Stimulated activated memory B cell treated with anti-CD40 and anti-IgM and Interleukin-4, amounts not matched to agents 10 μg/mL and 1 μg/mL and 100 μg/mL, for 72 hours (primary cell): ENCODE measurements at regions not wholly inside any gene's neighbourhood (a gene's known extent, or its start where the extent isn't known, plus 50 kb on each side); places are given as distances from the start of the nearest gene placed in this dataset.

ENCODE experiments used
- ATAC-seq: fragments of 150-1000 bp; cut with Tn5 transposase; 2 replicates; pipeline ENCODE4 v1.10.0; 2021
- H3K27ac Mint-ChIP-seq: one replicate; pipeline ENCODE4 v1.8.0; 2022; ENCODE audit warnings: mild to moderate bottlenecking, mixed read lengths
- H3K27me3 Mint-ChIP-seq: one replicate; pipeline ENCODE4 v1.8.0; 2022; ENCODE audit warnings: mixed read lengths
- H3K36me3 Mint-ChIP-seq: one replicate; pipeline ENCODE4 v1.8.0; 2022; ENCODE audit warnings: mixed read lengths
- H3K4me1 Mint-ChIP-seq: one replicate; pipeline ENCODE4 v1.8.0; 2022; ENCODE audit warnings: mixed read lengths
- H3K4me3 Mint-ChIP-seq: one replicate; pipeline ENCODE4 v1.8.0; 2022; ENCODE audit warnings: mild to moderate bottlenecking, moderate library complexity, mixed read lengths
- H3K9me3 Mint-ChIP-seq: one replicate; pipeline ENCODE4 v1.8.0; 2022; ENCODE audit warnings: mixed read lengths

DNA sequence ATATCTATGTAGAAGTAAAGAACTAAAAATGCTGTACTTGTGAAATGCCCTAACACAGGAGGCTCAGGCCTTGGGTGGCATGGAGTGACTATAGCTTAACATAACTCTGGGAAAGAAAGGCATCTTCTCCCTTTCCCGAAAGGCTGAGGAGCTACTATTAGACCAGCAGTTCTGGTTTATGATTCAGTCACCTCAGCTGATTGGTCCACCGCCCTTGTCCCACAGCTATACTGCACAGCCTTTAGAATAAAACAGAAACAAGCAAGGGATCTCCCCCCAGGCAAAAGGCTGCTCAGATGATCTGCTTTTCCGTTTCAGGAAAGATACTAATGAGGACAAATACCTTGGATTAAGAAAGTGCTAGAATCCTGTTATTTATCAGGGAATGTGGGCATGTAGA, 171.3 kb downstream of the SNCA start:
- Mint-ChIP-seq H3K27me3 (peaks cover 19% of the 10 kb centered on the region), H3K9me3 (no peaks in the 10 kb centered on the region), H3K27ac (no peak overlapping the region), H3K36me3 (no peaks in the 10 kb centered on the region), H3K4me3 (no peak overlapping the region), H3K4me1 (no peaks in the 10 kb centered on the region)
- ATAC-seq: no peak

DNA sequence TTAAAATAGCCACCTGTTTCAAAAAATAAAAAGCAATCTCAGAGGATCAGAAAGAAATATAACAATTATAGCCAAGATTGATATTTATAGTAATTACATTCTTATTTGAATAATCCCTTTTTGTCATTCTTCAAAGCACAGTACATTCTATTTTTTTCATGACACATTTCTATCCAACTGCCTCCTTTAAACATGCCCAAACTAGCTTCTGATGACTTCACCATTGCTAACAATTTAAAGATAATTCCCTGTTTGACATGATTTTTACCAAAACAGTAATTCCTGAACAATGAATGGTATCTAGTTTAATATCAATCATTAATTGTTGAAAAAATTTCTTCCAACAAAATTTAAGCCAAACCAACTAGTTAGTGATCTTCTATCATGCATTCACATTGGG, 172.4 kb downstream of the SNCA start:
- no peak overlapping the region for H3K4me3 Mint-ChIP-seq
- no peak overlapping the region for H3K27ac Mint-ChIP-seq
- H3K27me3 Mint-ChIP-seq: peaks cover 8% of the 10 kb centered on the region
- no peaks in the 10 kb centered on the region for H3K4me1 Mint-ChIP-seq
- no peaks in the 10 kb centered on the region for H3K36me3 Mint-ChIP-seq
- H3K9me3 Mint-ChIP-seq: no peaks in the 10 kb centered on the region
- ATAC-seq: no peak

DNA sequence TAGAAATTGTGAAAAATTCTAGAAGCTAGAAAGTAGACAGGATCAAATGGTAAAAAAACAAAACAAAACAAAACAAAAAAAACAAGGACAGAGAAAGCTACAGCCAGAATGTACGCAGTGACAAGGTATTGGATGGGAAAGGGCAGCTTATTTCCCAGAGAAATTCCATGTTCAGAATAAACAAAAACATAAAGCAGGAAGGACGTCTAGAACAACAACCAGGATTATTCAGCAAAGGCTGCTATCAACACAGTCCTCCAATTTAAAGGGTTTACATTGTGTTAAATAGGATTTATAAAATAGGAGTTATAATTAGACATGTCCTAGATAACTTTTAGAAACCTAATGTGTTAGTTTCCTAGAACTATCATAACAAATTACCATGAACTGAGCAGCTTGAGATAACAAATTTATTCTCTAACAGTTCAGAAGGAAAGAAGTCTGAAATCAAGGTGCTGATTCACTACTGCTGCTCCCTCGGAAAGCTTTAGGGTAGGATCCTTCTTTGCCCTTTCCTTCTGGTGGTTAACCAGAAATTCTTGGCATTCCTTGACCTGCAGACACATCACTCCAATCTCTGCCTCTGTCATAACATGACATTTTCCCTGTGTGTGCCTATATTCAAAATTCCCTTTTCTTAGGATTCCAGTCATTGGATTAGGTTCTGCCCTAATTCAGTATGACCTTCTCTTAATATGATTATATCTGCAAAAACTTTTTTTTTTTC, 175.6 kb downstream of the SNCA start:
- Mint-ChIP-seq H3K9me3 (no peaks in the 10 kb centered on the region), H3K4me3 (no peak overlapping the region), H3K27me3 (no peaks in the 10 kb centered on the region)

DNA sequence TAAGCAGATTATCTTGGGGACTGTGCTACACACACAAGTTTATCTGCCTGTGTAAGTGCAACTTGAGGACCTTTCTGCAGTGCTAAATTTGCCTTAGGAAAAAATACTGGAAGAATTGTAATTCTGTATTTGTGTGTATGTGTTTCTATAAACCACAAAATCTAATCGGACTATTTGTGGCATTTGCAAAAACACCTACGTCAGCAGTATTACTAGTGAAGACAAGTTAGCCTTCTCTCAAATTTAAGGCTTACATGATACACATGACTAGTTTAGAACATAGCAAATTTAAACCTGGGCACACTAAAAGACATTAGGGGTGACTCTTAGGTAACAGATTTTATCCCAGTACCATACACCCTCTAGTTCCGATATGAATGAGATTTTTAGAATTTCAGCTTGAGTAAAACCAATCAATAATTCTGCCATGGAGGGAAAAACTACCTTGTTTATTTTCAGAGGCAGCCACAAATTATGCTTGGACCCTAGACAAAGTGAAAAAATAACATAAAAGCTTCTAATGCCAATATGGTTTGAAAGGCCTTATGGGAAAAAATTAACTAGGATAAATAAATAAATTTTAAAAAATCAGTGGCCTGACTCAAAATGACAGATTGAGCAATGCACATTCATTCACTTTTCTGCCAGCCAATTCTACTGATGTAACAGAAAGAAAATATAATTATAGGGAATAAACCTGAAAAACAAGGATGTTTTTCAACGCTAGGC, 176.4 kb downstream of the SNCA start:
- no peaks in the 10 kb centered on the region for H3K9me3 Mint-ChIP-seq
- H3K36me3 Mint-ChIP-seq: no peaks in the 10 kb centered on the region
- H3K27ac Mint-ChIP-seq: no peak overlapping the region

More for the DNA sequence above, 175.6 kb downstream of the SNCA start:
- H3K27ac Mint-ChIP-seq: no peak overlapping the region
- ATAC-seq: no peak
- H3K36me3 Mint-ChIP-seq: no peaks in the 10 kb centered on the region
- H3K4me1 Mint-ChIP-seq: peaks cover 5% of the 10 kb centered on the region

GRCh38 chr4:89658701-89659024, 178.3 kb downstream of the SNCA start:
- no peaks in the 10 kb centered on the region for H3K27me3 Mint-ChIP-seq
- H3K4me3 Mint-ChIP-seq: no peak overlapping the region
- peaks cover 5% of the 10 kb centered on the region for H3K4me1 Mint-ChIP-seq
- no peaks in the 10 kb centered on the region for H3K36me3 Mint-ChIP-seq
- H3K27ac Mint-ChIP-seq: no peak overlapping the region
- no peak for ATAC-seq
- no peaks in the 10 kb centered on the region for H3K9me3 Mint-ChIP-seq

More for the DNA sequence above, 176.4 kb downstream of the SNCA start:
- no peak for ATAC-seq
- no peak overlapping the region for H3K4me3 Mint-ChIP-seq
- H3K4me1 Mint-ChIP-seq: peaks cover 5% of the 10 kb centered on the region
- H3K27me3 Mint-ChIP-seq: no peaks in the 10 kb centered on the region

GRCh38 chr4:89657931-89658700, 178.8 kb downstream of the SNCA start:
- peaks cover 5% of the 10 kb centered on the region for H3K4me1 Mint-ChIP-seq
- H3K27ac Mint-ChIP-seq: no peak overlapping the region
- no peaks in the 10 kb centered on the region for H3K27me3 Mint-ChIP-seq
- no peak for ATAC-seq
- H3K36me3 Mint-ChIP-seq: no peaks in the 10 kb centered on the region
- H3K4me3 Mint-ChIP-seq: no peak overlapping the region
- H3K9me3 Mint-ChIP-seq: no peaks in the 10 kb centered on the region

DNA sequence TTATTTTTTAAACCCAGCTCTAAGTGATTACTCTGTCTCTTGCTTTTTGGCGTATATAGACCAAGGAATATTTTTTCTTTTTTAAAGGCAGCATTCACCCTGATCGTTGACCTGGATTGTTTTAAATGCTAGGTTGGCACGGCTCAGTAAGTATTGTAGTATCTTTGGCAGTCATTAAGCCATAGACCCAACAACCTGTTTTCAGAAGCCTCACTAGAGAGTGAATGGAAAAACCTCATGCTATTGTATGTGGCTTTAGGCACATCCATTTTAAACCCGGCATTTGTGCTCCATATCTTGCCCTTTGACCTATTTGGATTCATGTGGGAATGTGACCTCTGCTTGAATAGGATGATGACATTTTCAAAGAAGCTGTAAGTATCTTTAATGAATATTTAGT, 183.9 kb downstream of the SNCA start:
- Mint-ChIP-seq H3K4me1 (no peaks in the 10 kb centered on the region), H3K27me3 (no peaks in the 10 kb centered on the region), H3K27ac (no peak overlapping the region), H3K9me3 (no peaks in the 10 kb centered on the region), H3K36me3 (no peaks in the 10 kb centered on the region), H3K4me3 (no peak overlapping the region)
- no peak for ATAC-seq

DNA sequence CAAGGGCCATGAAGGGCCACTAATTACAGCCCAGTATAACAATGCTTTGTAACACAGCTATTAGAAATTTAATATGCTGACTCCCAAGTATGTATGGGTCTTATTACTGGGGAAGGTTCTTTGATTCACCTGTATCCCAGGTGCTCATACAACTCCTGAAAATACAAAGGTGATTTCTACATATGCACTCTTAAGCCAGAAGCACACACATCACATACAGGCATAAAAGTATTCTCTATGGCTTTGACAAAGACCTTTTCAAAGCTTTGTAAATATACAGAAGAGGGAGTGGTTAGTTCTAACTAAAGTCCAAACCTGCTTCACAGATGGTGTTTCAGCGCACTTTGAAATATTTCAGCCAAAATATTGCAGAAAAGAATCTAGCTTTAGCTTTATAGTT, 191.5 kb downstream of the SNCA start:
- H3K27me3 Mint-ChIP-seq: no peaks in the 10 kb centered on the region
- no peak overlapping the region for H3K4me3 Mint-ChIP-seq

DNA sequence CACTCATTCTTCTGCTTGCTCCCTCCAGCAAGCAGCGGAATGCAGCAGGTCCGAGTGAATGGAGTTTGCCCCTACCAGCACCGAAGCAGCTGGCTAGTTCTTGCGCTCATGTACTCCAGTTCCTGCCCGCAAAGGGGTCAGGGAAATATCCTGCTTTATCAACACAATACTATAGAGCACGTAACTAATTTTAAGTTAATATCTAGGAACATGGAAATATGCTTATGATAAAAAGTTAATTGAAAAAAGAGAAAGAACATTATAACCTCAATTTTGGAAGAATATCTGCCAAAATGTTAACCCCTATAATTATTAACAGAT, 195.6 kb downstream of the SNCA start:
- Mint-ChIP-seq H3K4me1 (no peaks in the 10 kb centered on the region), H3K4me3 (no peak overlapping the region), H3K27ac (no peak overlapping the region), H3K36me3 (no peaks in the 10 kb centered on the region), H3K27me3 (no peaks in the 10 kb centered on the region), H3K9me3 (no peaks in the 10 kb centered on the region)
- no peak for ATAC-seq

More for the DNA sequence above, 191.5 kb downstream of the SNCA start:
- ATAC-seq: no peak
- peaks cover 2% of the 10 kb centered on the region for H3K9me3 Mint-ChIP-seq
- H3K36me3 Mint-ChIP-seq: no peaks in the 10 kb centered on the region
- no peaks in the 10 kb centered on the region for H3K4me1 Mint-ChIP-seq
- no peak overlapping the region for H3K27ac Mint-ChIP-seq

- Mint-ChIP-seq H3K36me3 (no peaks in the 10 kb centered on the region), H3K4me3 (no peak overlapping the region), H3K9me3 (no peaks in the 10 kb centered on the region), H3K27ac (no peak overlapping the region), H3K4me1 (no peaks in the 10 kb centered on the region), H3K27me3 (no peaks in the 10 kb centered on the region)
- ATAC-seq: no peak
Measured at GRCh38 chr4:89640620-89641366, 196.2 kb downstream of the SNCA start.

GRCh38 chr4:89639395-89639794, 197.6 kb downstream of the SNCA start:
- no peak overlapping the region for H3K27ac Mint-ChIP-seq
- H3K36me3 Mint-ChIP-seq: no peaks in the 10 kb centered on the region
- no peaks in the 10 kb centered on the region for H3K9me3 Mint-ChIP-seq
- no peaks in the 10 kb centered on the region for H3K27me3 Mint-ChIP-seq
- H3K4me1 Mint-ChIP-seq: no peaks in the 10 kb centered on the region
- H3K4me3 Mint-ChIP-seq: no peak overlapping the region
- ATAC-seq: no peak

DNA sequence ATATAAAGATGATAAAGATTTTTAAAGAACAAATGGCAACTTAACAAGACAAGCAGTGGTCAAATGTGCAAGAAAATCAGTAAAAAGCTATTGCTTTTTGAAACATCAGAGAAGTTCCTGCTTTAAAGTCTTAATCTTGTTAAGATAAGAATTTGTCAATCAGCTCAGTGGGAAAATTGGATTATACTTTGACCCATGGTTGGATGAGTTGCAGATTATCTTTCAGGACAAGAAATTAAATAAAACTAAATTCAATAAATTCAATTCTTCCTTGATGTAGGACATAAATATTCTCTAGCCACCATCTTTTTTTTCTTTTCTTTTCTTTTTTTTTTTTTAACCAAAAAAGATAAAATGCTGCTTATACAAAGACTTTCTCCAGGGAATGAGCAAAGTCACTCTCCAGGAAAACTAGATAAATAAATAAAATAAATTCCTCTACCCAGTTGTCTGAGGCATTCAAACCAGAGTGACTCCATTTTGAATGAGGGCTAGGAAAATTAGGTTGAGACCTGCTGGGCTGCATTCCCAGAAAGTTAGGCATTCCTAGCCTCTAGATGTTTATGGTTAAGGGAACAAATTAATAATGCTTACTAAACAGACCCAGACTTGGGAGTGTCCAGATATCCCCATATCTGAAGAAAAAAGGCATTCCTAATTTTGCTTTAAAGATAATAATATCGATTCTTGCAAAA, 211.2 kb downstream of the SNCA start:
- Mint-ChIP-seq H3K4me1 (no peaks in the 10 kb centered on the region), H3K36me3 (no peaks in the 10 kb centered on the region), H3K9me3 (no peaks in the 10 kb centered on the region), H3K4me3 (no peak overlapping the region), H3K27ac (no peak overlapping the region), H3K27me3 (peaks cover 8% of the 10 kb centered on the region)
- no peak for ATAC-seq

- Mint-ChIP-seq H3K9me3 (no peaks in the 10 kb centered on the region), H3K4me1 (no peaks in the 10 kb centered on the region), H3K36me3 (no peaks in the 10 kb centered on the region), H3K27me3 (no peaks in the 10 kb centered on the region), H3K27ac (no peak overlapping the region), H3K4me3 (no peak overlapping the region)
- ATAC-seq: no peak
Measured at GRCh38 chr4:89619206-89619962, 217.6 kb downstream of the SNCA start.

DNA sequence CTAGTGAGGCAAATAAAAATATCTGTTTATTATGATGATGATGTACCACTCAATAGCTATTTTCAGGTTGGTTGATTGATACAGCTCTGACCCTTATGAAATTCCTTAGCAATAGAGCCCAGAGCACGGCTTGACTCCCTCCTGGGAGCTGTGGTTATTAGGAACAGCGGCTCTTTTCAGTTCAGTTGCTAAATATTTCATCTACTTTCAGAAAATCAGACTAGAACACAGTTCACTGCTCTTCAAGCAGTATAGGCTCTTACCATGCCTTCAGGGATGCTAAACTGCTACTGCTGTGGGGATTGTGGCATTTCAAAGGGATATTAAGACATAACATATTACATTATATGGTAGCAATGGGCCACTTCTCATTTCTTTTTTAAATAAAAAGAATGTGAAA, 218.8 kb downstream of the SNCA start:
- Mint-ChIP-seq H3K27me3 (no peaks in the 10 kb centered on the region), H3K27ac (no peak overlapping the region), H3K36me3 (no peaks in the 10 kb centered on the region), H3K4me1 (no peaks in the 10 kb centered on the region), H3K9me3 (no peaks in the 10 kb centered on the region), H3K4me3 (no peak overlapping the region)
- ATAC-seq: no peak
